GM13976 (cell line): ENCODE measurements at regions not wholly inside any gene's neighbourhood (a gene's known extent, or its start where the extent isn't known, plus 50 kb on each side); places are given as distances from the start of the nearest gene placed in this dataset.

Experiments used
- DNase-seq: peaks from one replicate; pipeline ENCODE4 v3.0.0; 2012; ENCODE audit warnings: low spot score
- CTCF ChIP-seq: IDR thresholded peaks from 2 replicates; pipeline ENCODE4 v1.5.1; 2012; ENCODE audit warnings: borderline replicate concordance, mild to moderate bottlenecking; ENCODE audit not compliant: insufficient read depth; ENCODE audit errors: extremely low read depth, missing control alignments, control extremely low read depth
- in situ Hi-C: fragments of 300-500 bp; cut with MboI; formaldehyde crosslinking; loops from one replicate; pipeline ENCODE4 v1.12.0; 2022; ENCODE audit warnings: low sequenced_read_pairs, mixed read lengths, inconsistent platforms; ENCODE audit not compliant: unreplicated experiment

GRCh38 chr10:57973451-57973850 lies 294.2 kb downstream of the IPMK start:
- in situ Hi-C loops = no loop called here
- no peak for TF ChIP-seq CTCF
- no peak for DNase-seq

- in situ Hi-C loops = no loop called here
- no peak for TF ChIP-seq CTCF
- no peak for DNase-seq
These were observed 294.9 kb downstream of the IPMK start for GRCh38 chr10:57972783-57973182.

GRCh38 chr10:57968328-57969016 lies 299.2 kb downstream of the IPMK start:
- DNase-seq = no peak
- in situ Hi-C loops = no loop called here
- no peak for TF ChIP-seq CTCF

GRCh38 chr10:57964351-57964750 lies 303.3 kb downstream of the IPMK start:
- in situ Hi-C loops = no loop called here
- DNase-seq = no peak
- no peak for TF ChIP-seq CTCF

- TF ChIP-seq CTCF = no peak
- in situ Hi-C loops = no loop called here
- no peak for DNase-seq
These were observed 304.1 kb downstream of the IPMK start for GRCh38 chr10:57963546-57963945.

- no peak for DNase-seq
- in situ Hi-C loops = no loop called here
- no peak for TF ChIP-seq CTCF
These were observed 304.9 kb downstream of the IPMK start for GRCh38 chr10:57962839-57963238.
